ENCODE measurements at regions not wholly inside any gene's neighbourhood (a gene's known extent, or its start where the extent isn't known, plus 50 kb on each side); places are given as distances from the start of the nearest gene placed in this dataset.

GRCh38 chr16:29154676-29155121, 169.8 kb downstream of the LAT start:
- TF ChIP-seq EZH2phosphoT487 (IDR thresholded peaks at IDR 0.05; ENCODE audit: borderline replicate concordance, low read depth, low read length): no peak
- TF ChIP-seq, protein P1, sequence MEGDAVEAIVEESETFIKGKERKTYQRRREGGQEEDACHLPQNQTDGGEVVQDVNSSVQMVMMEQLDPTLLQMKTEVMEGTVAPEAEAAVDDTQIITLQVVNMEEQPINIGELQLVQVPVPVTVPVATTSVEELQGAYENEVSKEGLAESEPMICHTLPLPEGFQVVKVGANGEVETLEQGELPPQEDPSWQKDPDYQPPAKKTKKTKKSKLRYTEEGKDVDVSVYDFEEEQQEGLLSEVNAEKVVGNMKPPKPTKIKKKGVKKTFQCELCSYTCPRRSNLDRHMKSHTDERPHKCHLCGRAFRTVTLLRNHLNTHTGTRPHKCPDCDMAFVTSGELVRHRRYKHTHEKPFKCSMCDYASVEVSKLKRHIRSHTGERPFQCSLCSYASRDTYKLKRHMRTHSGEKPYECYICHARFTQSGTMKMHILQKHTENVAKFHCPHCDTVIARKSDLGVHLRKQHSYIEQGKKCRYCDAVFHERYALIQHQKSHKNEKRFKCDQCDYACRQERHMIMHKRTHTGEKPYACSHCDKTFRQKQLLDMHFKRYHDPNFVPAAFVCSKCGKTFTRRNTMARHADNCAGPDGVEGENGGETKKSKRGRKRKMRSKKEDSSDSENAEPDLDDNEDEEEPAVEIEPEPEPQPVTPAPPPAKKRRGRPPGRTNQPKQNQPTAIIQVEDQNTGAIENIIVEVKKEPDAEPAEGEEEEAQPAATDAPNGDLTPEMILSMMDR (conservative IDR thresholded peaks at IDR 0.05; ENCODE audit: low read length): no peak
